A673 (cell line): ENCODE measurements at regions not wholly inside any gene's neighbourhood (a gene's known extent, or its start where the extent isn't known, plus 50 kb on each side); places are given as distances from the start of the nearest gene placed in this dataset.

Experiments used
- BruUV-seq: library from RNA; stranded (reverse); fragments of 400-500 nt; replicated peaks from 2 replicates; lab custom pipeline; 2021; lab: Mats Ljungman, UMichigan
- CTCF ChIA-PET: fragments of 300-600 bp; sonication (Branson Sonifier 250); formaldehyde crosslinking; loops from one replicate; lab custom pipeline; 2022; ENCODE audit warnings: antibody characterized with exemption; lab: Charles Lee
- POLR2A ChIA-PET: fragments of 300-600 bp; sonication (Branson Sonifier 250); formaldehyde crosslinking; loops from one replicate; lab custom pipeline; 2022; ENCODE audit warnings: antibody characterized with exemption; ENCODE audit not compliant: low non-redundant PET; lab: Charles Lee
- DNase-seq: peaks from one replicate; pipeline ENCODE4 v3.0.0-alpha.2; 2015; ENCODE audit warnings: low spot score
- H3K27ac ChIP-seq: fragments of 200-600 bp; sonication (generic); 2 replicates; pipeline ENCODE4 v1.5.1; 2016; ENCODE audit warnings: mixed run types, low read depth, mild to moderate bottlenecking, mixed read lengths, antibody characterized with exemption, low read length; ENCODE audit not compliant: poor library complexity, severe bottlenecking
- H3K27me3 ChIP-seq: fragments of 200-600 bp; sonication (generic); replicated peaks from 2 replicates; pipeline ENCODE4 v1.6.1; 2017; ENCODE audit warnings: mixed run types, low read depth, mild to moderate bottlenecking, mixed read lengths, antibody characterized with exemption, low read length; ENCODE audit not compliant: insufficient read depth, poor library complexity
- H3K36me3 ChIP-seq: fragments of 200-600 bp; sonication (generic); 2 replicates; pipeline ENCODE4 v1.6.1; 2016; ENCODE audit warnings: mixed run types, mild to moderate bottlenecking, mixed read lengths, antibody characterized with exemption, low read length; ENCODE audit not compliant: insufficient read depth, poor library complexity, severe bottlenecking
- H3K4me1 ChIP-seq: fragments of 200-600 bp; sonication (generic); 2 replicates; pipeline ENCODE4 v1.6.1; 2017; ENCODE audit warnings: mixed run types, mild to moderate bottlenecking, mixed read lengths, antibody characterized with exemption, low read length; ENCODE audit not compliant: insufficient read depth, poor library complexity, severe bottlenecking
- H3K4me3 ChIP-seq: fragments of 200-600 bp; sonication (generic); 2 replicates; pipeline ENCODE4 v1.5.1; 2016; ENCODE audit warnings: low read depth, mixed run types, mild to moderate bottlenecking, mixed read lengths, low read length; ENCODE audit not compliant: poor library complexity, severe bottlenecking
- H3K9me3 ChIP-seq: fragments of 200-600 bp; sonication (generic); 2 replicates; pipeline ENCODE4 v1.6.1; 2016; ENCODE audit warnings: mixed run types, low read depth, mild to moderate bottlenecking, mixed read lengths, antibody characterized with exemption, low read length; ENCODE audit not compliant: poor library complexity, severe bottlenecking
- CTCF ChIP-seq: fragments of 300-800, 200-600 bp; sonication (generic); conservative IDR thresholded peaks from 2 replicates; pipeline ENCODE4 v1.5.1; 2017; ENCODE audit warnings: low read depth, mild to moderate bottlenecking, antibody characterized with exemption, low read length, moderate library complexity, mixed read lengths
- EZH2 ChIP-seq: fragments of 200-600 bp; sonication (generic); IDR thresholded peaks from 2 replicates; pipeline ENCODE4 v1.6.1; 2017; ENCODE audit warnings: borderline replicate concordance, low read depth, mild to moderate bottlenecking, mixed read lengths, antibody characterized with exemption, low read length; ENCODE audit not compliant: poor library complexity, severe bottlenecking
- intact Hi-C: fragments of 100-400 bp; cut with micrococcal nuclease; formaldehyde crosslinking; loops from one replicate; pipeline ENCODE4 v1.10.0; 2022; ENCODE audit not compliant: unreplicated experiment

- ChIA-PET CTCF (no interaction called here), POLR2A (no interaction called here)
- no peak overlapping the region for H3K4me3 ChIP-seq
- H3K36me3 ChIP-seq = no peaks in the 10 kb centered on the region
- H3K4me1 ChIP-seq = no peaks in the 10 kb centered on the region
- intact Hi-C loops = no loop called here
- H3K27me3 ChIP-seq = peaks cover 14% of the 10 kb centered on the region
- BruUV-seq = no TSS peak
- no peak overlapping the region for H3K27ac ChIP-seq
- no peak for DNase-seq
- no peaks in the 10 kb centered on the region for H3K9me3 ChIP-seq
- TF ChIP-seq EZH2 (no peak), CTCF (no peak)
Observed at GRCh38 chr16:7089751-7090150, 242.9 kb upstream of the RBFOX1 start.

GRCh38 chr16:7088711-7089110 is 243.9 kb upstream of the RBFOX1 start:
- peaks cover 14% of the 10 kb centered on the region for H3K27me3 ChIP-seq
- intact Hi-C loops = no loop called here
- ChIA-PET CTCF (no interaction called here), POLR2A (no interaction called here)
- H3K36me3 ChIP-seq = no peaks in the 10 kb centered on the region
- TF ChIP-seq CTCF = no peak
- no peak for TF ChIP-seq EZH2
- DNase-seq = no peak
- no peak overlapping the region for H3K4me3 ChIP-seq
- H3K9me3 ChIP-seq = no peaks in the 10 kb centered on the region
- no peak overlapping the region for H3K27ac ChIP-seq
- BruUV-seq = no TSS peak
- no peaks in the 10 kb centered on the region for H3K4me1 ChIP-seq

GRCh38 chr16:7086822-7087616 is 245.6 kb upstream of the RBFOX1 start:
- CTCF ChIA-PET = no interaction called here
- H3K4me3 ChIP-seq = no peak overlapping the region
- no peaks in the 10 kb centered on the region for H3K4me1 ChIP-seq
- TF ChIP-seq EZH2 = no peak
- TF ChIP-seq CTCF = no peak
- POLR2A ChIA-PET = no interaction called here
- no peaks in the 10 kb centered on the region for H3K9me3 ChIP-seq
- intact Hi-C loops = no loop called here
- no TSS peak for BruUV-seq
- peak; percentile 9 for DNase-seq
- H3K27ac ChIP-seq = no peak overlapping the region
- no peaks in the 10 kb centered on the region for H3K36me3 ChIP-seq
- H3K27me3 ChIP-seq = peaks cover 14% of the 10 kb centered on the region
